SH-SY5Y (cell line): ENCODE measurements at regions not wholly inside any gene's neighbourhood (a gene's known extent, or its start where the extent isn't known, plus 50 kb on each side); places are given as distances from the start of the nearest gene placed in this dataset.

Experiments
- GATA2 ChIP-seq: IDR thresholded peaks from 2 replicates; pipeline ENCODE4 v1.6.1; 2011; ENCODE audit warnings: mild to moderate bottlenecking, low read depth, low read length
- GATA3 ChIP-seq: IDR thresholded peaks from 2 replicates; pipeline ENCODE4 v1.6.1; 2011; ENCODE audit warnings: low read depth, mild to moderate bottlenecking, low read length, moderate library complexity

GRCh38 chr10:33812586-33812985 lies 478.1 kb upstream of the NRP1 start:
- TF ChIP-seq GATA2 (no peak), GATA3 (no peak)

DNA sequence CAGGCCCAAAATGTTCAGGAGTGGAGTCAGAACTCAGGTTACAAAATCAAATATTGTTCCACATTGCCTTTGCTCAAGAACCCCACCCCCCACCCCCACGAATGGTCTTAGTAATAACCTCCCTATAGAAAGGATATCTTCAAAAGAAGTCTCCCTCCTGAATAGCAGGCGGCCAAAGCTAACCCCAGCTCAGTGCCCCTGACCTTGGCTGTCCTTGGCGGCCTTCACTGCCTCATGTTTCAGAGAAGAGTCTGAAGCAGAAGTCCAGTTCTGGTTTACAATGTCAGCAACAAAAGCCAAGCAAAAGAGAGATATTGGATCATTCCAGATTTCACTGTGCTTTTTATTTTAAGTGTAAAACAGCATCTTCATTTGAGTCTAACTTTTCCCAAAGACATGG lies 476.5 kb upstream of the NRP1 start:
- no peak for TF ChIP-seq GATA3
- no peak for TF ChIP-seq GATA2

- no peak for TF ChIP-seq GATA2
- no peak for TF ChIP-seq GATA3
These were observed 475.3 kb upstream of the NRP1 start for GRCh38 chr10:33809732-33810131.

- TF ChIP-seq GATA2 (no peak), GATA3 (no peak)
These were observed 474.0 kb upstream of the NRP1 start for GRCh38 chr10:33808475-33808874.

- TF ChIP-seq GATA2 (no peak), GATA3 (no peak)
These were observed 473.3 kb upstream of the NRP1 start for GRCh38 chr10:33807531-33808359.

DNA sequence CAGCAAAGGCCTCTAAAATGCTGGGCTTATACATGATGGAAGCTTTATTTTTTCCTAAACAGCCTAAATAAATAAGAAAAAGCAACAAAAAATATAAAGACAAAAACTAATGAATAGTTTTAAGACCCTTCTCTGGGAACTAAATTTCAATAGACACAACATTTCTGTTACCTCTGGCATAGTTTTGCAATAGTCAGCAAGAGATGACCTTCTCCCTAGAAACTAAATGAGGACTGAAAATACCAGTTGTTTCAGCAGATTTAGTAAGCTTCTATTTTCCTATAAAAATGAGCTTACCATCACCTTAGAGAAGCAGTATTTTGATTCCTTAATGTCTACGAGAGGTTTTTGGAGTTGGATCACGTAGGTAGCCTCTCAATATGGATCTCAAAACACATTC lies 471.4 kb upstream of the NRP1 start:
- no peak for TF ChIP-seq GATA2
- TF ChIP-seq GATA3, result no peak

GRCh38 chr10:33804584-33804983 lies 470.1 kb upstream of the NRP1 start:
- TF ChIP-seq GATA2, result no peak
- no peak for TF ChIP-seq GATA3

- TF ChIP-seq GATA3 (no peak), GATA2 (no peak)
These were observed 468.8 kb upstream of the NRP1 start for GRCh38 chr10:33803248-33803647.

DNA sequence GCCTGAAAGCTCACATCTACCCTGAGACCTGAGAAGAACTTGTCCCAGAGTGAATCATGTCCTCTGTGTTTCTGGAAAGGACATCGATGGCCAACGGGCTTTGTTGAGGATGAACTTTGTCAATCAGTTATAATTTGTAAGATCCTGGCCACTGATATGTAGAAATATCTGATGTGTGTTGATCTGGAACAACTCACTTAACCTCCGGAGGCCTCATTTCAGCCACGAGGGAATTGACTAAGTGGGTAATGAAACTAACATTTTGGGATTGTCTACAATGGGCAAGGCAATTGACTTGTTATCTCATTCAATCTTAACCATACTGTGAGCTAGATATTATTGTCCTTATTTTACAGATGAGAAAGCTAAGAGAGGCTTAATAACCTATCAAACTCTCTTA lies 468.1 kb upstream of the NRP1 start:
- TF ChIP-seq GATA2, result no peak
- peak; percentile 31; the same call in 1 of the 2 replicates for TF ChIP-seq GATA3

- TF ChIP-seq GATA2, result no peak
These were observed 467.2 kb upstream of the NRP1 start for GRCh38 chr10:33801705-33802104.

DNA sequence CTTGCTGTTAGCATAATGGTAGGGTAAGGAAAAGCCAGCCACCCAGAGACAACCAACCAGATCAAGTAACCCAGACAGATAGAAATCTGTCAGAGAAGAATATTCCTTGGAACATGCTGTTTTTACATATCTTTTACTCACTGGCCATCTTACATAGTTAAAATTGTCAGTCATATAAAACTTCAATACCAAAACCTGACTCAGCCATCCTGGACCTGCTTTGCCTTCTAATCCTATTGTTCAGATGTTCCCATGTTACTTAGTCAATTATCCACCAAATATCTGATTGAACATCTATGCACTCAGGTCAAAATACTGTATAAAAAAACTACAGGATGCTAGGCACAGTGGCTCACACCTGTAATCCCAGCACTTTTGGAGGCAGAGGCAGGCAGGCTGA lies 466.5 kb upstream of the NRP1 start:
- TF ChIP-seq GATA3, result no peak
- TF ChIP-seq GATA2, result no peak

GRCh38 chr10:33800545-33800944 lies 466.1 kb upstream of the NRP1 start:
- no peak for TF ChIP-seq GATA2
- no peak for TF ChIP-seq GATA3

DNA sequence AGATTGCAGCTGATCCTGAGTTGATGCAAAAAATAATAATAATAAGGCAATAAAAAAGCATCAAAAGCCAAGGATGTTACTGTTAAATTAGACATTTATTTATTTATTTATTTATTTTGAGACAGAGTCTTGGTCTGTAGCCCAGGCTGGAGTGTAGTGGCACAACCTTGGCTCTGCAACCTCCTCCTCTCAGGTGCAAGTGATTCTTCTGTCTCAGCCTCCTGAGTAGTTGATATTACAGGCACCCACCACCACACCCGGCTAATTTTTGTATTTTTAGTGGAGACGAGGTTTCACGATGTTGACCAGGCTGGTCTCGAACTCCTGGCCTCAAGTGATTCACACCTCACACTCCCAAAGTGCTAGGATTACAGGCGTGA lies 465.5 kb upstream of the NRP1 start:
- no peak for TF ChIP-seq GATA2

- TF ChIP-seq GATA3 (no peak), GATA2 (no peak)
These were observed 464.9 kb upstream of the NRP1 start for GRCh38 chr10:33799281-33799943.

DNA sequence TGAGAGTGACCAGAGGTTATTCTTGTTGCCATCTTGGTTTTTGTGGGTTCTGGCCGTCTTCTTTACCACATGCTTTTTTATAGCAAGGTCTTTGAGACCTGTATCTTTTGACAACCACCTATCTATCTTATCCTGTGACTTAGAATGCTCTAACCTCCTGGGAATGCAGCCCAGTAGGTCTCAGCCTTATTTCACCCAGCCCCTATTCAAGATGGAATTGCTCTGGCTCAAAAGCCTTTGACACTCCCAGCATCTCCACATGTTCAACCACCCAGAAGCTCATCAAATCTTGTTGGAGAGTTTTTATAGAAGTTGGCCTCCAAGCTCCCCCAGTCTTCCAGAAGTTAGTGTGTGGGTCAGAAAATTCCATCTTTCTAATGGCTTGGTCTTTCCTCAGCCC lies 464.3 kb upstream of the NRP1 start:
- TF ChIP-seq GATA3 (no peak), GATA2 (no peak)
